ENCODE measurements at regions not wholly inside any gene's neighbourhood (a gene's known extent, or its start where the extent isn't known, plus 50 kb on each side); places are given as distances from the start of the nearest gene placed in this dataset.

GRCh38 chr2:71839826-71840225 is 307.8 kb downstream of the CYP26B1 start:
- DNase-seq (ENCODE audit: low read depth in 2 of 2): no peak

- no peak for DNase-seq (ENCODE audit: low read depth in 2 of 2)
Observed at GRCh38 chr2:71834796-71835195, 312.9 kb downstream of the CYP26B1 start.

GRCh38 chr2:71833855-71834560 is 313.7 kb downstream of the CYP26B1 start:
- DNase-seq (ENCODE audit: low read depth in 2 of 2): no peak

GRCh38 chr2:71833272-71833671 is 314.4 kb downstream of the CYP26B1 start:
- no peak for DNase-seq (ENCODE audit: low read depth in 2 of 2)

- no peak for DNase-seq (ENCODE audit: low read depth in 2 of 2)
Observed at GRCh38 chr2:71832844-71833243, 314.8 kb downstream of the CYP26B1 start.

- DNase-seq (ENCODE audit: low read depth in 2 of 2): no peak
Observed at GRCh38 chr2:71832388-71832787, 315.3 kb downstream of the CYP26B1 start.

- no peak for DNase-seq (ENCODE audit: low read depth in 2 of 2)
Observed at GRCh38 chr2:71831193-71831577, 316.5 kb downstream of the CYP26B1 start.

GRCh38 chr2:71830497-71831192 is 317.0 kb downstream of the CYP26B1 start:
- DNase-seq (ENCODE audit: low read depth in 2 of 2): no peak

GRCh38 chr2:71829008-71829407 is 318.7 kb downstream of the CYP26B1 start:
- DNase-seq (ENCODE audit: low read depth in 2 of 2): no peak

- no peak for DNase-seq (ENCODE audit: low read depth in 2 of 2)
Observed at GRCh38 chr2:71827973-71828372, 319.7 kb downstream of the CYP26B1 start.

- no peak for DNase-seq (ENCODE audit: low read depth in 2 of 2)
Observed at GRCh38 chr2:71827524-71827901, 320.1 kb downstream of the CYP26B1 start.

GRCh38 chr2:71826826-71827523 is 320.7 kb downstream of the CYP26B1 start:
- DNase-seq (ENCODE audit: low read depth in 2 of 2): no peak

GRCh38 chr2:71826299-71826698 is 321.4 kb downstream of the CYP26B1 start:
- DNase-seq (ENCODE audit: low read depth in 2 of 2): no peak

GRCh38 chr2:71824436-71824835 is 323.2 kb downstream of the CYP26B1 start:
- DNase-seq (ENCODE audit: low read depth in 2 of 2): no peak

GRCh38 chr2:71823526-71823925 is 324.1 kb downstream of the CYP26B1 start:
- DNase-seq (ENCODE audit: low read depth in 2 of 2): no peak

- no peak for DNase-seq (ENCODE audit: low read depth in 2 of 2)
Observed at GRCh38 chr2:71822463-71822862, 325.2 kb downstream of the CYP26B1 start.

GRCh38 chr2:71821856-71822255 is 325.8 kb downstream of the CYP26B1 start:
- no peak for DNase-seq (ENCODE audit: low read depth in 2 of 2)

GRCh38 chr2:71816815-71817214 is 330.8 kb downstream of the CYP26B1 start:
- no peak for DNase-seq (ENCODE audit: low read depth in 2 of 2)

GRCh38 chr2:71815701-71816474 is 331.8 kb downstream of the CYP26B1 start:
- no peak for DNase-seq (ENCODE audit: low read depth in 2 of 2)

GRCh38 chr2:71814885-71815284 is 332.8 kb downstream of the CYP26B1 start:
- no peak for DNase-seq (ENCODE audit: low read depth in 2 of 2)

GRCh38 chr2:71813807-71814470 is 333.7 kb downstream of the CYP26B1 start:
- DNase-seq (ENCODE audit: low read depth in 2 of 2): no peak

GRCh38 chr2:71813315-71813714 is 334.3 kb downstream of the CYP26B1 start:
- no peak for DNase-seq (ENCODE audit: low read depth in 2 of 2)

All from stimulated activated CD8-positive, alpha-beta memory T cell treated with anti-CD3 and anti-CD28 coated beads, Interleukin-2, amount 100 ng/mL, for 48 hours (primary cell).